CD4-positive, alpha-beta T cell treated with Interleukin-4 for 1 hour (primary cell): ENCODE measurements at regions not wholly inside any gene's neighbourhood (a gene's known extent, or its start where the extent isn't known, plus 50 kb on each side); places are given as distances from the start of the nearest gene placed in this dataset.
"Not testable (repeated sequence)": the region's sequence is repeated elsewhere in the genome, so short reads cannot be mapped to it uniquely, and the experiment has no call there.

Source experiments
- DNase-seq, 2 donors: peaks; one replicate each; pipeline ENCODE4 v3.0.0-alpha.2; 2020 to 2022

GRCh38 chr1:4176841-4177240 is 276.8 kb upstream of the C1orf174 start:
- no peak for DNase-seq

GRCh38 chr1:4177425-4178150 is 277.5 kb upstream of the C1orf174 start:
- DNase-seq, result no peak

GRCh38 chr1:4178501-4179113 is 278.5 kb upstream of the C1orf174 start:
- no peak for DNase-seq

- DNase-seq, result no peak
Measured at GRCh38 chr1:4179914-4180735, 280.1 kb upstream of the C1orf174 start.

- DNase-seq, result not testable (repeated sequence)
Measured at GRCh38 chr1:4186486-4186885, 286.4 kb upstream of the C1orf174 start.

GRCh38 chr1:4203501-4203900 is 303.4 kb upstream of the C1orf174 start:
- DNase-seq, result no peak

GRCh38 chr1:4207183-4207582 is 307.1 kb upstream of the C1orf174 start:
- no peak for DNase-seq

GRCh38 chr1:4207842-4208692 is 308.0 kb upstream of the C1orf174 start:
- no peak for DNase-seq

- no peak for DNase-seq
Measured at GRCh38 chr1:4210043-4210442, 310.0 kb upstream of the C1orf174 start.

- DNase-seq, result no peak
Measured at GRCh38 chr1:4212796-4213195, 312.7 kb upstream of the C1orf174 start.

GRCh38 chr1:4213366-4213973 is 313.4 kb upstream of the C1orf174 start:
- no peak for DNase-seq

GRCh38 chr1:4214826-4215225 is 314.8 kb upstream of the C1orf174 start:
- no peak for DNase-seq

GRCh38 chr1:4215391-4215790 is 315.3 kb upstream of the C1orf174 start:
- no peak for DNase-seq

GRCh38 chr1:4216231-4216630 is 316.2 kb upstream of the C1orf174 start:
- no peak for DNase-seq

- no peak for DNase-seq
Measured at GRCh38 chr1:4218619-4219018, 318.5 kb upstream of the C1orf174 start.

GRCh38 chr1:4219111-4219510 is 319.0 kb upstream of the C1orf174 start:
- DNase-seq, result no peak

- no peak for DNase-seq
Measured at GRCh38 chr1:4219826-4220225, 319.8 kb upstream of the C1orf174 start.

GRCh38 chr1:4220362-4220761 is 320.3 kb upstream of the C1orf174 start:
- no peak for DNase-seq

- DNase-seq, result no peak
Measured at GRCh38 chr1:4221107-4221506, 321.0 kb upstream of the C1orf174 start.

- no peak for DNase-seq
Measured at GRCh38 chr1:4224684-4225467, 324.8 kb upstream of the C1orf174 start.

GRCh38 chr1:4227986-4228385 is 327.9 kb upstream of the C1orf174 start:
- DNase-seq, result no peak

- no peak for DNase-seq
Measured at GRCh38 chr1:4253935-4254334, 353.9 kb upstream of the C1orf174 start.
